NCI-H1417 treated with DMSO at 0.1 percent for 48 hours (cell line): ENCODE measurements at regions not wholly inside any gene's neighbourhood (a gene's known extent, or its start where the extent isn't known, plus 50 kb on each side); places are given as distances from the start of the nearest gene placed in this dataset.

Experiments
- DNase-seq: peaks from one replicate; lab custom pipeline; 2025; lab: John Stamatoyannopoulos, UW

GRCh38 chr2:136402281-136402680, 284.3 kb upstream of the CXCR4 start:
- no peak for DNase-seq

GRCh38 chr2:136399667-136400289, 281.8 kb upstream of the CXCR4 start:
- no peak for DNase-seq

GRCh38 chr2:136395582-136395981, 277.6 kb upstream of the CXCR4 start:
- DNase-seq = no peak

GRCh38 chr2:136394136-136395060, 276.4 kb upstream of the CXCR4 start:
- no peak for DNase-seq

- DNase-seq = no peak
Measured at GRCh38 chr2:136393514-136393913, 275.6 kb upstream of the CXCR4 start.

- DNase-seq = no peak
Measured at GRCh38 chr2:136392897-136393505, 275.1 kb upstream of the CXCR4 start.

GRCh38 chr2:136389809-136390208, 271.9 kb upstream of the CXCR4 start:
- no peak for DNase-seq

GRCh38 chr2:136386046-136386445, 268.1 kb upstream of the CXCR4 start:
- no peak for DNase-seq

- peak; percentile 40 for DNase-seq
Measured at GRCh38 chr2:136384531-136385303, 266.8 kb upstream of the CXCR4 start.

GRCh38 chr2:136383167-136383566, 265.2 kb upstream of the CXCR4 start:
- no peak for DNase-seq

GRCh38 chr2:136381722-136382633, 264.0 kb upstream of the CXCR4 start:
- no peak for DNase-seq

GRCh38 chr2:136381245-136381644, 263.3 kb upstream of the CXCR4 start:
- DNase-seq = no peak

- peak; percentile 42 for DNase-seq
Measured at GRCh38 chr2:136378712-136379595, 261.0 kb upstream of the CXCR4 start.

GRCh38 chr2:136377423-136378382, 259.8 kb upstream of the CXCR4 start:
- no peak for DNase-seq

GRCh38 chr2:136376798-136377211, 258.9 kb upstream of the CXCR4 start:
- DNase-seq = no peak

GRCh38 chr2:136376211-136376610, 258.3 kb upstream of the CXCR4 start:
- no peak for DNase-seq

- no peak for DNase-seq
Measured at GRCh38 chr2:136375017-136375901, 257.3 kb upstream of the CXCR4 start.

- DNase-seq = no peak
Measured at GRCh38 chr2:136373841-136374240, 255.9 kb upstream of the CXCR4 start.
